ENCODE measurements at regions not wholly inside any gene's neighbourhood (a gene's known extent, or its start where the extent isn't known, plus 50 kb on each side); places are given as distances from the start of the nearest gene placed in this dataset.
"Not testable (repeated sequence)": the region's sequence is repeated elsewhere in the genome, so short reads cannot be mapped to it uniquely, and the experiment has no call there.

DNA sequence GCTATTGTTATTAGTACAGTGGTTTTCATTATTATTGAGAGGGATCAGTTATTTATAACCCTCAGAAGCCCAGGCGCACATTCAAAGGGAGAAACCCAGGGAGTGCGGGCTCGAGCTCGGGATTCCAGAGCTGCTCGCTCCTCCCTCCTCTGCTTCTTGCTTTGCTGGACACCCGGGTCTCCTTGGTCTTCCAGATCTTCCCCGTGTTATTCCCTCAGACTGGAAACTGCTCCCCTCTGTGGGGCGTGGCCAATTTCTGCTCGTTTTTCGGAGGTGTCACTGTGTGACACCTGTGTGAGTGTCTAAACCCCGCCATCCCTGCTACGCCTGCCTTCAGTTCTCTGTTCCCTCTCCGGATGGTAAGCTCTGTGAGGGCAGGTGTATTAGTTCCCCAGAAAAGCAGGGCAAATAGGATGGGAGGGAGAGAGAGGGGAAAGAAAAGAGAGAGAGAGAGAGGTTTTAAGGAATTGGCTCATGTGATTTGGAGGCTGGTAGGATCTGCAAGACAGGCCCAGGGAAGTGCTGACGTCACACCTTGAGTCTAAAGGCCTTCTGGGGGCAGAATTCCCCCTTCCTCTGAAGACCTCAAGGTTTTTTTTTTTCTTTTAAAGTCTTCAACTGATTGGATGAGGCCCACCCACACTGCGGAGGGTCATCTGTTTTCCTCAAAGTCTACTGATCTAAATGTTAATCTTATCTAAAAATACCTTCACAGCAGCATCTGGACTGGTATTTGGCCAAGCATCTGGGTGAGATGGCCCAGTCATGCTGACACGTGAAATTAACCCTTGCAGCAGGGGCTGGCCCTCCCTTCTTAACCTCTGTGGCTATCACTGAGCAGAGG is 457.3 kb upstream of the ID2 start:
- DNase-seq = no peak

GRCh38 chr2:8225266-8225665 is 456.6 kb upstream of the ID2 start:
- DNase-seq = no peak

GRCh38 chr2:8225798-8226197 is 456.1 kb upstream of the ID2 start:
- DNase-seq = no peak

GRCh38 chr2:8229546-8229986 is 452.3 kb upstream of the ID2 start:
- DNase-seq = peak; percentile 55

- no peak for DNase-seq
Observed at GRCh38 chr2:8230466-8230865, 451.4 kb upstream of the ID2 start.

- DNase-seq = no peak
Observed at GRCh38 chr2:8231902-8232301, 450.0 kb upstream of the ID2 start.

DNA sequence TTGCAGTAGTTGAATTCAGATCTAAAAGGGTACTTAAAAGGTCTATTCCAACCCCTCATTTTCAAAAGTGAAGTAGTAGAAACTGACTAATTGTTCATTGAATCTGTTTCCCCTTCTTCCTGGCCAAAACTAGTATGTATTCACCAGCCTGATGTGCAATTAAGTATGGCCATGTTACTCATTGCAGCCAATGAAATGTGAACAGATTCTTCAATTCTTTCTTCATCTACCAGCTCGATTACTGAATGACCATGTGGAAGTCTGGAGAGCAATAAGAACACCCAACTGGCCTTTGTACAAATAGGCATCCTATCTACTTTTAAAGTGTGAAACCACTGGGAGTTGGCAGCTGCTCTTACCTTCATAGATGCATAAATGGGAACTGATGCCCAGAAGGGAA is 449.0 kb upstream of the ID2 start:
- no peak for DNase-seq

DNA sequence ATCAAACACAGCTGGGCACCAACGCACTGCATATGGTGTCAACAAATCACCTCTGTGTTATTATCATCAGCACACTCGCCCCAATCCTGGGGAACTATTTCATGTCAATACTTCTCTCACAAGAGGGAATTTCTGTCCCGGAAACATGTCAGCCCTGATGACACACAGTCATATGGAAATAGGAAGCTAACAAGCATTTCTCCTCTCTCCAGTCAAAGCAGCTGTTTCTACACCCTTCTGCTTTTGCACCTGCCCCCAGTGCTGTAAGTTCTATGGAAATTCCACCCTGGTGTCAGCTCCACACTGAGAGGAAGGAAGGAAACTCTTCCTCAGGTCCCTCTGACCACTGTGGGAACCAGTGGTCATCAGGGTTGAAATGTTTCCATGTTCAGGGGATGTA is 447.6 kb upstream of the ID2 start:
- no peak for DNase-seq

DNA sequence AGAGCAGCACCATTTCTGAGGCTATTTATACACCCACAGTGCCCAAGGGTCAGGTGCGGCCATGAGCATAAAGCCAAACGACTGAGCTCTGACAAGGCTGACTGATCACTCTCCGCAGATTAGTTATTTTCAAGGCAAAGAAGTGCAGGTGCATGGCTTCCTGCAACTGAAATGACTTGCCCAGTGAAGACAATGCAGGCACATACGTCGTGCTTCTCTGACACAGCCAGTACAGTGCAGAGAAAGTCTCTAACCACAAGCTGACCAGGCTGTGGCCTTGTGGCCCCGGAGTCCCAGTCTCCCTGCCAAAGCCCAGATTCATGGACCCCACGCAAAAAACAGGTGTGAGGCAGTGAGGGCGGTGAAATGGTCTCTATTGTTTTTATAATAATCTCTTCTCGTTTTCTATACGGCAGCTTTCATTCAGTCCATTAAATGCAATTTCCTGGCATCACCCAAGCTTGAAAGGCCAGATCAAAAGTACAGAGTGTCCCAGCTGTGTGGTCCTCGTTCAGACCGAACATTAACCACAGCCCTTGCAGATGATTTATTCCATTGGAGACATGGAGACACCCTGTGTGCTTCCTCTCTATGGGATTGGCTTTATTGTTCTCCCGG is 447.0 kb upstream of the ID2 start:
- DNase-seq = no peak

GRCh38 chr2:8235419-8235818 is 446.4 kb upstream of the ID2 start:
- DNase-seq = no peak

DNA sequence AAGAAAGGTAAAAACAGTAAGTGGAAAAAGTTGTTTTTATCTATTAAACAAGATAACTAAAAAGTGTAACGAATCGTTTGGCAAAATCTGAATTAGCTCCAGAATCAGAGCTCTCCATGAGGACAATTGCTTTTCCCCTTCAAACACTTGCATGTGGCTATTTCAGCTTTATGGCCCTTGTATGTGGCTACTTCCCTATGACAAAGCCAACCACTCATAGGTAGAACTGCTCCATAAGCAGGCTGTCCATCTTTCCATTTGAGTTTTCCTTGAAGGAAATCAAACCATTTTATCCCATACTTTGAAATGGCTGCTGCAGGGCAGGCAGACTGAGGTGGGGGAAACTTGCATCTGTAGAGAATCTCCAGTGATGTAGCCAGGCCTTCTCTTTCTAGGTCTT is 445.5 kb upstream of the ID2 start:
- no peak for DNase-seq

GRCh38 chr2:8238521-8239230 is 443.2 kb upstream of the ID2 start:
- no peak for DNase-seq

DNA sequence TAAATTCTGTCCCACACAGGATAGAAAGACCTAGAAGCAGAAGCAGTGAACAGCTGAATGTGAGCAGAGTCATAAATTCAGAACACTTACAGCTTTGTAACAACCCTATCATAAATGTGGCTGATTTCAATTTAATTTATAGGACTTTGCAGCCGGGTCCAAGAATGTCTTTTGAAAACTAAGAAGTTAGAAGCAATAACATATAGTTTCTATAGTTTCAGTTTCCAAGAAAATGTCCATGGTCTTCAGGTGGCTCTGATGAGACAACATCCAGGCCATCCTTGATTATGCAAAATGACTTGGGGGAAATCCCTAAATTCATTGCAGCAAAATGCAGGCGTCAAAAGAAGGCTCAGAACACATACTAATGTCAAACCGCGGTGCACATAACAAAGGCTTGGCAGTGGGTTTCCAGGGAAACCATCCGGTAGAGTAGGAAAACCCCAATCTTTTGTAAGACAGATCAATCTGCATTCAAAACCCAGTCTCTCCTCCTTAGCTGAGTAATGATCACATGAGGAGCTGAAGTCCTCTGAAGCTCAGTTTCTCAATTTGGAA is 442.2 kb upstream of the ID2 start:
- DNase-seq = peak; percentile 56

DNA sequence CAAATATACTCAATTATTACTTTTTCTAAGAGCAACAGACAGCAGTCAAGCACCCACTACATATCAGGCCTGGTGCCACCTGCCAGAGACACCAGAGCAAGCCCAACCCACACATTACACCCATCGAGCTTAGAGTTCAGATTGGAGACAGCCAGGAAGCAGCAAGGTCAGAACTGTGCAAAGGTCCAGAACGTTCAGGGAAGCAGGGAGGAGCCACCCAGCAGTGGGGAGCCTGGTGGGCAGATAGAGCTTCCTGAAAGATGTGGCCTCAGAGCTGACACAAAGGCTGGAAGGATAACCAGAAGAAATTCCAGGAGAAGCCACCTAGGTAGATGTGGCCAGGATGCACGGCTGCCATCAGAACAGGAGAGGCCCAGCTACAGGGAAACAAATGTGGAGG is 440.5 kb upstream of the ID2 start:
- no peak for DNase-seq

GRCh38 chr2:8242739-8243138 is 439.1 kb upstream of the ID2 start:
- no peak for DNase-seq

DNA sequence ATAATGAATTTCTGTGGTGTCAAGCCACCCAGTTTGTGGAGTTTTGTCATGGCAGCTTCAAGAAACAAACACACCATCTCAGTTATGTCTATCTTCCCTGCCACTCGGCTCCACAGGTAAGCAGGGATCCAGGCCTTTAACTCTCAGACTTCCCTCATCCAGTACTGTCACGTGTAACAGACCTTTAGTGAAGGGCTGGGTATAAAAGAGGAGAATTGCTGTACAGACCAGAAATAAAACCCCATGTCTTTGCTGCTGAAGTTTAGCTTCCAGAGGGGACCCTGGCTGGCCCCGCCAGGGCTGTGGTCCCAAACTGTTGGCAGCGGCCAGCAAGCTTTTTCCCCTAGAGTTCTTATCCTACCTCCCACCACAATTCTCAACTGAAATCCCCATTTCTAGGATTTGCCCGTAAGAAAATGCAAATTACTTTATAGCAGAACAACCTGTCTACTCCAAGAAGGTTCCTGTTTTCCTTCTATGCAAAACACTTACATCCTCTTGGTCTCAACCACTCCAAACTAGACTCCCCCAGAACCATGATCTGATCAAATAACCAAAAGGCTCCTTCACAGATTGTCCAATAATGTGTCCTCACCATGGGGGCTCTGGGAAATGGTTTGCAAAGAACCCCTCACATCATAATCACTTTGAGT is 438.0 kb upstream of the ID2 start:
- DNase-seq = no peak

DNA sequence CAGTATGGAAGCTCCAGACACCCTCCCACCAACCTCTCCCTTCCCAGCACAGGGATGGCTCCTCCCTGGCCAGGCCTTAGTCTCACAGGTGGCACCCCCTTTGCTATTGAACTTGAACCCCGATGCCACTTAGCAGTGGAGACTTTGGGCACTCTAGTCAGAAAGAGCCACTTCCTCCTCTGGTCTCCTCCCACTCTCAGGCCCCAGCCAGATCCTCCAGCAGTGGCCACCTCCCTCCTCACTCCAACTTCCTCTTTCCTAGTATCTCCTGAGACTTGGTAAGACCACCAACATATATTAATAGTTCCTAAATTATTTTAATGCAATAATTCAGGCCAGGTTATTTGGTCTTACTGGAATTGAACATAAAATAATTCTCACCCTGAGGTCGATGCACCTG is 437.2 kb upstream of the ID2 start:
- DNase-seq = no peak

- DNase-seq = no peak
Observed at GRCh38 chr2:8246137-8246536, 435.7 kb upstream of the ID2 start.

GRCh38 chr2:8247905-8248622 is 433.8 kb upstream of the ID2 start:
- DNase-seq = no peak

DNA sequence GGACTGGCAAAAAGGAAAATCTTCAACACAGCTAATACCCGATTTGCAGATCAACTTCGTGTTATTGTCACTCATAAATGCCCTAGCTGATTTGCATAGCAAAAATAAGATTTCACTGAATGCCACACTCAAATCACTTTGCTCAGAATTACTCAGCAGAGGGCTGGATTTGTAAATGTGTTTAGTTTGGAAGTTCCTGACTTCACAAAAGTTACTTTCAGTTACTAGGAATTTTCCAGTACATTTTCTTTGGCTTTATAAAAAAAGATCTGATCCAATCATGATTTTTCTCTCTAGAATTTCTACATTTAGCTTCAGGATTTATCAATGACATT is 433.3 kb upstream of the ID2 start:
- no peak for DNase-seq

GRCh38 chr2:8249141-8249540 is 432.7 kb upstream of the ID2 start:
- DNase-seq = no peak

DNA sequence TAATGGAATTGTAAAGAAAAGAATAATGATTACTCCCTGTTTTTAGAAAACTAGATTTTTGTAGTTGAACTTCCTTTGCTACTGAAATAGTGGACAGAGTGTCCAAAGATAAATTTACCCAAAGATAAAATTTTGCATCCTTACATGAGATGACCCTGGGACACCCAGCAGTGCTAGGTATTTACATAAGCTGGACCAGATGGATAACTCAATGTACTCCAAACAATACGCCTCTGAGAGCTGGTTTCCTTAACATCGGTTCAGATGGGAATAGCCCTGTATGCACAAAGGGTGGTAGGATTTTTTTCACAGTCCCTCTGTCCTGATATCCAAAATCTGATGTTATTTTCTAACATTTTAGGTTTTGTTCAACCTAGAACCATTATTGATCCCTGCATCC is 432.1 kb upstream of the ID2 start:
- no peak for DNase-seq

DNA sequence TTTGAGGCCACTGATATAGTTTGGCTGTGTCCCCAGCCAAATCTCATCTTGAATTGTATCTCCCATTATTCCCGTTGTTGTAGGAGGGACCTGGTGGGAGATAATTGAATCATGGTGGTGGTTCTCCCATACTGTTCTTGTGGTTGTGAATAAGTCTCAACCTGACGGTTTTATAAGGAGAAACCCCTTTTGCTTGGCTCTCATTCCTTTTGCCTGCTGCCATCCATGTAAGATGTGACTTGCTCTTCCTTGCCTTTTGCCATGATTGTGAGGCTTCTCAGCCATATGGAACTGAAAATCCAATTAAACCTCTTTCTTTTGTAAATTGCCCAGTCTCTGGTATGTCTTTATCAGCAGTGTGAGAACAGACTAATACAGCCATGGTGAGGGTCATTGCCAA is 431.6 kb upstream of the ID2 start:
- not testable (repeated sequence) for DNase-seq
